GM12878 (cell line): ENCODE measurements at regions not wholly inside any gene's neighbourhood (a gene's known extent, or its start where the extent isn't known, plus 50 kb on each side); places are given as distances from the start of the nearest gene placed in this dataset.
"Not testable (repeated sequence)": the region's sequence is repeated elsewhere in the genome, so short reads cannot be mapped to it uniquely, and the experiment has no call there.

Source experiments
- ATAC-seq: fragments of 200-7000 bp; cut with Tn5 transposase; 3 replicates; pipeline ENCODE4 v1.9.1; 2020; ENCODE audit warnings: mild to moderate bottlenecking, moderate library complexity
- BruUV-seq: library from RNA; stranded (reverse); fragments of 400-500 nt; replicated peaks from 2 replicates; lab custom pipeline; 2021; lab: Mats Ljungman, UMichigan
- CTCF ChIA-PET: fragments of 300-600 bp; sonication (Branson Sonifier 250); formaldehyde crosslinking; extraction: SDS; loops from one replicate; lab custom pipeline; 2021; ENCODE audit warnings: inconsistent platforms; lab: Yijun Ruan, JAX
- POLR2A ChIA-PET: fragments of 350-600 bp; formaldehyde crosslinking; extraction: SDS; loops from one replicate; lab custom pipeline; 2021; ENCODE audit warnings: inconsistent platforms; lab: Charles Lee
- RAD21 ChIA-PET: fragments of 300-600 bp; sonication (Branson Sonifier 250); formaldehyde crosslinking; loops from one replicate; lab custom pipeline; 2023; ENCODE audit warnings: antibody characterized with exemption; ENCODE audit not compliant: unreplicated experiment; lab: Charles Lee
- SMC1A ChIA-PET: fragments of 300-600 bp; sonication (Branson Sonifier 250); formaldehyde crosslinking; loops from one replicate; lab custom pipeline; 2023; ENCODE audit not compliant: unreplicated experiment, uncharacterized antibody; lab: Charles Lee
- DNase-seq: peaks from one replicate; pipeline ENCODE4 v3.0.0-alpha.2; 2011; ENCODE audit warnings: low read depth, low spot score
- FAIRE-seq: peaks from 3 replicates; lab custom pipeline; 2011; peaks lifted over from hg19 to GRCh38; lab: Jason Lieb, UNC
- H2AFZ ChIP-seq: 2 replicates; pipeline ENCODE4 v1.6.0; 2011; ENCODE audit warnings: low read depth, low read length, control low read depth; ENCODE audit not compliant: control insufficient read depth
- H3K27ac ChIP-seq: 2 replicates; pipeline ENCODE4 v1.5.1; 2011; ENCODE audit warnings: control low read depth; ENCODE audit not compliant: control insufficient read depth, insufficient read depth
- H3K27me3 ChIP-seq, 2 experiments: replicated peaks in 1 of 2; 2 replicates each; pipeline versions ENCODE4 v1.6.0 to v1.6.1; 2011; ENCODE audit warnings: low read length in 1 of 2; ENCODE audit not compliant: control insufficient read depth in 2 of 2, insufficient read depth in 2 of 2
- H3K36me3 ChIP-seq, 2 experiments: 2 replicates each; pipeline ENCODE4 v1.5.1; 2011; ENCODE audit warnings: low read length in 1 of 2; ENCODE audit not compliant: control insufficient read depth in 2 of 2, insufficient read depth in 2 of 2
- H3K4me1 ChIP-seq: 2 replicates; pipeline ENCODE4 v1.6.1; 2011; ENCODE audit warnings: mild to moderate bottlenecking, low read length, moderate library complexity, mixed read lengths; ENCODE audit not compliant: control insufficient read depth, insufficient read depth
- H3K4me2 ChIP-seq: 2 replicates; pipeline ENCODE4 v1.6.0; 2011; ENCODE audit warnings: control low read depth; ENCODE audit not compliant: control insufficient read depth, insufficient read depth
- H3K4me3 ChIP-seq: fragments of 200-600 bp; sonication (generic); 2 replicates; pipeline ENCODE4 v1.5.1; 2016
- H3K79me2 ChIP-seq: 2 replicates; pipeline ENCODE4 v1.6.0; 2011; ENCODE audit warnings: low read length; ENCODE audit not compliant: control insufficient read depth, insufficient read depth
- H3K9ac ChIP-seq: 2 replicates; pipeline ENCODE4 v1.8.0; 2011; ENCODE audit warnings: low read length, control low read depth, mixed read lengths; ENCODE audit not compliant: control insufficient read depth, insufficient read depth
- H3K9me3 ChIP-seq: replicated peaks from 3 replicates; pipeline ENCODE4 v1.5.1; 2011; ENCODE audit warnings: mild to moderate bottlenecking, low read length; ENCODE audit not compliant: control insufficient read depth, insufficient read depth
- H4K20me1 ChIP-seq: 2 replicates; pipeline ENCODE4 v1.6.0; 2011; ENCODE audit not compliant: control insufficient read depth, insufficient read depth
- CBX3 ChIP-seq: fragments of 200-600 bp; sonication (generic); IDR thresholded peaks from 2 replicates; pipeline ENCODE4 v1.6.1; 2016; ENCODE audit warnings: low read depth, borderline replicate concordance
- SMAD5 ChIP-seq: IDR thresholded peaks from 2 replicates; pipeline ENCODE4 v1.6.1; 2016; ENCODE audit warnings: antibody characterized with exemption, low read depth
- ZNF687 ChIP-seq: fragments of 450-650 bp; IDR thresholded peaks from 2 replicates; pipeline ENCODE4 v1.6.1; 2017; ENCODE audit warnings: mild to moderate bottlenecking, moderate library complexity
- WGBS: methylation state at CpG from one replicate; pipeline ENCODE4 v1.1.6; 2016; ENCODE audit warnings: low lambda C conversion rate; ENCODE audit not compliant: insufficient replicate concordance, insufficient coverage; ENCODE audit errors: missing lambda C conversion rate; 5-methylcytosine and 5-hydroxymethylcytosine counted together
- in situ Hi-C: fragments of 300-500 bp; cut with MboI; formaldehyde crosslinking; loops from 9 replicates; pipeline ENCODE4 v1.14.3; 2018; ENCODE audit warnings: mixed read lengths
- intact Hi-C: fragments of 100-400 bp; cut with micrococcal nuclease; formaldehyde crosslinking; loops from one replicate; pipeline ENCODE4 v1.14.2; 2022; ENCODE audit not compliant: unreplicated experiment

GRCh38 chr7:67637023-67637358 is 640.4 kb downstream of the TYW1 start:
- intact Hi-C loops, result no loop called here
- ATAC-seq (no peak), FAIRE-seq (no peak)
- CTCF ChIA-PET, result interaction anchor here (1.4 kb wide), 1 partner anchor 12 kb away, joined by 8 read pairs; no protein-coding TSS in a partner anchor
- no peaks in the 10 kb centered on the region for H3K27me3 ChIP-seq
- no peaks in the 10 kb centered on the region for H4K20me1 ChIP-seq
- no peaks in the 10 kb centered on the region; the same call in 1 of the 3 replicates for H3K9me3 ChIP-seq
- RAD21 ChIA-PET, result no interaction called here
- 19% methylated on average over 2 of the region's 2 CpGs for WGBS
- no peak overlapping the region for H3K4me2 ChIP-seq
- POLR2A ChIA-PET, result no interaction called here
- no peak overlapping the region for H2AFZ ChIP-seq
- no peak overlapping the region for H3K9ac ChIP-seq
- in situ Hi-C loops, result no loop called here
- no peak overlapping the region for H3K27ac ChIP-seq
- SMC1A ChIA-PET, result interaction anchor here (0.5 to 0.7 kb wide), 2 partner anchors 280 to 1458 kb away, joined by 3 read pairs; no protein-coding TSS in a partner anchor
- TF ChIP-seq CBX3, result no peak
- no peak for TF ChIP-seq SMAD5
- TF ChIP-seq ZNF687, result no peak
- TF ChIP-seq, all 136 proteins: peak for 0
- Histone ChIP-seq H3K4me1 (no peaks in the 10 kb centered on the region), H3K36me3 (no peaks in the 10 kb centered on the region), H3K4me3 (no peak overlapping the region), H3K79me2 (no peaks in the 10 kb centered on the region)
- no peak for DNase-seq
- no TSS peak for BruUV-seq

- H3K4me1 ChIP-seq, H3K4me2 ChIP-seq, H3K27ac ChIP-seq, H3K36me3 ChIP-seq, DNase-seq, H3K79me2 ChIP-seq, H2AFZ ChIP-seq, FAIRE-seq, RAD21 ChIA-PET, H3K9ac ChIP-seq, POLR2A ChIA-PET, BruUV-seq, ATAC-seq, H3K4me3 ChIP-seq, H3K9me3 ChIP-seq, SMC1A ChIA-PET, intact Hi-C loops, H4K20me1 ChIP-seq, in situ Hi-C loops, H3K27me3 ChIP-seq: not testable (repeated sequence)
- CTCF ChIA-PET, result interaction anchor here (1.1 kb wide), 1 partner anchor 17 kb away, joined by 3 read pairs; no protein-coding TSS in a partner anchor
- WGBS, result 32% methylated on average over 3 of the region's 3 CpGs
Observed at GRCh38 chr7:67642542-67642941, 645.9 kb downstream of the TYW1 start.
